Tibial artery (tissue), 4 donors: ENCODE measurements at regions not wholly inside any gene's neighbourhood (a gene's known extent, or its start where the extent isn't known, plus 50 kb on each side); places are given as distances from the start of the nearest gene placed in this dataset.

Experiments used
- DNase-seq, 2 donors: peaks; one replicate each; pipeline ENCODE4 v3.0.0-alpha.2; 2019
- H3K27ac ChIP-seq, 2 donors: fragments of 200-600 bp; sonication (generic) in 1 of 2; 1 replicate in 1 of 2; 2 replicates in 1 of 2; pipeline ENCODE4 v1.5.1; 2018 to 2019; ENCODE audit warnings: mild to moderate bottlenecking in 1 of 2
- H3K27me3 ChIP-seq, 2 donors: fragments of 200-600 bp; sonication (generic) in 1 of 2; one replicate each; pipeline versions ENCODE4 v1.5.1 to v1.6.0; 2016 to 2019
- H3K36me3 ChIP-seq, 3 donors: fragments of 200-600 bp; sonication (generic) in 2 of 3; one replicate each; pipeline ENCODE4 v1.5.1; 2016 to 2019; ENCODE audit warnings: mild to moderate bottlenecking in 2 of 3
- H3K4me1 ChIP-seq, 4 donors: fragments of 200-600 bp; sonication (generic) in 2 of 4; 1 replicate in 3 of 4; 2 replicates in 1 of 4; pipeline ENCODE4 v1.5.1; 2016 to 2019
- H3K4me3 ChIP-seq, 2 donors: fragments of 200-600 bp; sonication (generic) in 1 of 2; 1 replicate in 1 of 2; 2 replicates in 1 of 2; pipeline ENCODE4 v1.5.1; 2018 to 2019; ENCODE audit warnings: mild to moderate bottlenecking in 2 of 2
- H3K9me3 ChIP-seq, 3 donors: fragments of 200-600 bp; sonication (generic) in 1 of 3; one replicate each; pipeline ENCODE4 v1.5.1; 2016 to 2019
- CTCF ChIP-seq, 2 experiments: fragments of 200-600 bp in 1 of 2; fragments of 450-650 bp in 1 of 2; IDR thresholded peaks; one replicate each; pipeline ENCODE4 v1.5.1; 2017 to 2019; ENCODE audit warnings: antibody characterized with exemption in 2 of 2, mild to moderate bottlenecking in 1 of 2, moderate library complexity in 1 of 2
- intact Hi-C: fragments of 100-400 bp; cut with DNase I; formaldehyde crosslinking; loops from one replicate; pipeline ENCODE4 v1.15.0; 2023; ENCODE audit warnings: low total_unique reads

DNA sequence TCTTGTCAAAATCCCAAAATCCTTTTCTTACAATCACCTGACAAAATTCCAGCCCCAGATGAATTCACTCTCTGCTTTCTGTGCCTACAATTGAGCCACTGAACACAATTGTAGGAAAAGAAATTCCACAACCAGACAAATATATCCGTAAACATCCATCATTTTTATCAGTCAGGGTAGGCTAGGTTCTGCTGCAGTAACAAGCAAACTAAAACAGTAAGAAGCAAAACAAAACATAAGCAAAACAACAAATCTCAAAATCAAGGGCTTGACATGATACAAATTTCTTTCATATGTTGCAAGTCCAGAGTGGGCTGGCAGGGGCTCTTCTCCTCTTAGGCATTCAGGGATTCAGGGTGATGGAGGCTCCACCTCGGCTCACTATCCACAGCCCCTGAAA is 114.2 kb upstream of the MAN2A1 start:
- Histone ChIP-seq H3K4me1 (no peaks in the 10 kb centered on the region), H3K27ac (no peak overlapping the region), H3K4me3 (no peak overlapping the region), H3K9me3 (no peaks in the 10 kb centered on the region), H3K27me3 (no peaks in the 10 kb centered on the region), H3K36me3 (no peaks in the 10 kb centered on the region)
- intact Hi-C loops, result no loop called here
- no peak for TF ChIP-seq CTCF (IDR thresholded peaks at IDR 0.05)
- DNase-seq, result no peak

DNA sequence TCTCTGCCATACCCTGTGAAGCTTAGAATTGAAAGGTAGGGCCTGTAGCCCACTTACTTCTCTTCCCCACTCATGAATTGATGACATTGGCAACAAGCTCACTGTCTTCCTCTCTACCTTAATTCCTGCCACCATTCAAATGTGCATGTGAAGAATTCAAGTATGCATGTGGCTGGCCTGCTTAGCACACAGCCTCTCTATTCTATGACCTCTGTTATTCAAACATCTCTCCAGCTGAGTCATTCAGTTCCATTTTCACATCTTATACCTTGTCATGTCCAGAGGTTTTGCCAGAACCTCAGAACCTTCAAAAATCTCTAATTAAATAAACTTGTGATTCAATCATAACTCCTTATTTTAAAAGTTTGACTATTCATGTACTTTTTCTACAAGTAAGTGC is 114.7 kb upstream of the MAN2A1 start:
- H3K4me1 ChIP-seq, result no peaks in the 10 kb centered on the region
- H3K4me3 ChIP-seq, result no peak overlapping the region
- no peak for TF ChIP-seq CTCF (IDR thresholded peaks at IDR 0.05)
- no peaks in the 10 kb centered on the region for H3K27me3 ChIP-seq
- no peak overlapping the region for H3K27ac ChIP-seq
- H3K9me3 ChIP-seq, result no peaks in the 10 kb centered on the region
- H3K36me3 ChIP-seq, result no peaks in the 10 kb centered on the region
- intact Hi-C loops, result no loop called here
- no peak for DNase-seq

GRCh38 chr5:109573766-109574165 is 116.0 kb upstream of the MAN2A1 start:
- no peak overlapping the region for H3K4me3 ChIP-seq
- H3K36me3 ChIP-seq, result no peaks in the 10 kb centered on the region
- no peak for TF ChIP-seq CTCF (IDR thresholded peaks at IDR 0.05)
- H3K27me3 ChIP-seq, result no peaks in the 10 kb centered on the region
- DNase-seq, result no peak
- no peaks in the 10 kb centered on the region for H3K9me3 ChIP-seq
- no peak overlapping the region for H3K27ac ChIP-seq
- intact Hi-C loops, result no loop called here
- no peaks in the 10 kb centered on the region for H3K4me1 ChIP-seq

DNA sequence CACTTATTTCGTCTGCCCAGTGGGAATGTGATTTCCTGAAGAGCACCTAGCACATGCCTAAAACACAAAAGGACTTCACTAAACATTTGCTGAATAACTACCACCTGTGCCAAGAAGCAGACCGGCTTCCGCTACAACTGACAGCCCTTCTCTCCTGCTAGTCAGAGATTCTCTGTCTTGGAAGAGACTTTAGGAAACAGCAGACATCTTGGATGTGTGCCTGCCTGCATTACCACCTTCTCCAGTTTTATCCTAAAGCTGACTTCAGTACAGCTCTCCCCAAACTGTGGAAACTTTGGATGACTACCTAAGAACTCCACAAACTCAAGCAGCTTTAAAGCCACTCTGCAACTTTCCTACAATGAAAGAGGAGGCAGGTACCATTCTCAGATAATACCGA is 116.5 kb upstream of the MAN2A1 start:
- no peak for DNase-seq
- no peaks in the 10 kb centered on the region for H3K36me3 ChIP-seq
- no peak overlapping the region for H3K27ac ChIP-seq
- H3K4me1 ChIP-seq, result no peaks in the 10 kb centered on the region
- no peak overlapping the region for H3K4me3 ChIP-seq
- TF ChIP-seq CTCF (IDR thresholded peaks at IDR 0.05), result no peak
- no peaks in the 10 kb centered on the region for H3K27me3 ChIP-seq
- H3K9me3 ChIP-seq, result no peaks in the 10 kb centered on the region
- intact Hi-C loops, result no loop called here

GRCh38 chr5:109571785-109572184 is 117.9 kb upstream of the MAN2A1 start:
- Histone ChIP-seq H3K36me3 (no peaks in the 10 kb centered on the region), H3K27ac (no peak overlapping the region), H3K4me1 (no peaks in the 10 kb centered on the region), H3K9me3 (no peaks in the 10 kb centered on the region), H3K27me3 (no peaks in the 10 kb centered on the region), H3K4me3 (no peak overlapping the region)
- TF ChIP-seq CTCF (IDR thresholded peaks at IDR 0.05), result no peak
- DNase-seq, result no peak
- intact Hi-C loops, result no loop called here

- no peak overlapping the region for H3K27ac ChIP-seq
- no peaks in the 10 kb centered on the region for H3K9me3 ChIP-seq
- no peak overlapping the region for H3K4me3 ChIP-seq
- intact Hi-C loops, result no loop called here
- no peak for TF ChIP-seq CTCF (IDR thresholded peaks at IDR 0.05)
- no peak for DNase-seq
- H3K27me3 ChIP-seq, result no peaks in the 10 kb centered on the region
- H3K36me3 ChIP-seq, result no peaks in the 10 kb centered on the region
- H3K4me1 ChIP-seq, result no peaks in the 10 kb centered on the region
Observed at GRCh38 chr5:109570362-109570874, 119.3 kb upstream of the MAN2A1 start.
